Body of pancreas (tissue), 4 donors: ENCODE measurements at regions not wholly inside any gene's neighbourhood (a gene's known extent, or its start where the extent isn't known, plus 50 kb on each side); places are given as distances from the start of the nearest gene placed in this dataset.

Experiments
- ATAC-seq: fragments of 150-250 bp; one replicate; pipeline ENCODE4 v1.9.1; 2016
- DNase-seq, 4 donors: peaks; one replicate each; pipeline ENCODE4 v3.0.0-alpha.2; 2019
- H3K27ac ChIP-seq, 4 donors: fragments of 200-600 bp; sonication (generic); 1 replicate in 3 of 4; 2 replicates in 1 of 4; pipeline versions ENCODE4 v1.5.1 to v1.6.1; 2016 to 2019; ENCODE audit warnings: mild to moderate bottlenecking in 1 of 4, mixed read lengths in 1 of 4, moderate library complexity in 1 of 4
- H3K27me3 ChIP-seq, 2 donors: fragments of 200-600 bp; sonication (generic); one replicate each; pipeline ENCODE4 v1.6.0; 2016; ENCODE audit warnings: mild to moderate bottlenecking in 1 of 2
- H3K36me3 ChIP-seq, 2 donors: fragments of 200-600 bp; sonication (generic); replicated peaks in 1 of 2; 2 replicates each; pipeline ENCODE4 v1.5.1; 2016; ENCODE audit warnings: low read depth in 2 of 2; ENCODE audit not compliant: insufficient read depth in 1 of 2
- H3K4me1 ChIP-seq: fragments of 200-600 bp; sonication (generic); one replicate; pipeline ENCODE4 v1.6.0; 2016
- H3K4me3 ChIP-seq, 2 donors: fragments of 200-600 bp; sonication (generic); 1 replicate in 1 of 2; 2 replicates in 1 of 2; pipeline ENCODE4 v1.5.1; 2016 to 2019
- H3K9me3 ChIP-seq, 3 donors: fragments of 200-600 bp; sonication (generic); 1 replicate in 2 of 3; 2 replicates in 1 of 3; pipeline ENCODE4 v1.5.1; 2016
- CTCF ChIP-seq, 7 experiments: fragments of 450-650 bp in 4 of 7; fragments of 200-600 bp in 3 of 7; sonication (generic) in 3 of 7; IDR thresholded peaks; one replicate each; pipeline ENCODE4 v1.5.1; 2016 to 2019; ENCODE audit warnings: antibody characterized with exemption in 7 of 7
- POLR2A ChIP-seq, 3 donors: fragments of 450-650 bp; IDR thresholded peaks; one replicate each; pipeline ENCODE4 v1.6.1; 2016; ENCODE audit warnings: antibody characterized with exemption in 3 of 3, mild to moderate bottlenecking in 2 of 3
- WGBS, 2 donors: methylation state at CpG; one replicate each; pipeline ENCODE4 v1.1.5; 2017; 5-methylcytosine and 5-hydroxymethylcytosine counted together
- intact Hi-C: fragments of 100-400 bp; cut with DNase I; formaldehyde crosslinking; loops from one replicate; pipeline ENCODE4 v1.15.1; 2023

GRCh38 chr12:42905419-42905705 lies 315.8 kb upstream of the PRICKLE1 start:
- Histone ChIP-seq H3K9me3 (no peaks in the 10 kb centered on the region), H3K27me3 (no peaks in the 10 kb centered on the region), H3K27ac (no peak overlapping the region), H3K4me3 (no peak overlapping the region), H3K36me3 (no peaks in the 10 kb centered on the region), H3K4me1 (no peaks in the 10 kb centered on the region)
- intact Hi-C loops = no loop called here
- TF ChIP-seq POLR2A (IDR thresholded peaks at IDR 0.05) (no peak), CTCF (IDR thresholded peaks at IDR 0.05) (no peak)
- DNase-seq (no peak), ATAC-seq (no peak)
- 88 to 91% methylated on average over 1 to 2 of the region's 2 CpGs for WGBS, 2 donors

- no peak overlapping the region for H3K27ac ChIP-seq
- no peak for DNase-seq
- no peaks in the 10 kb centered on the region for H3K27me3 ChIP-seq
- ATAC-seq = no peak
- H3K4me3 ChIP-seq = no peak overlapping the region
- no peaks in the 10 kb centered on the region for H3K9me3 ChIP-seq
- TF ChIP-seq POLR2A (IDR thresholded peaks at IDR 0.05) (no peak), CTCF (IDR thresholded peaks at IDR 0.05) (no peak)
- no peaks in the 10 kb centered on the region for H3K4me1 ChIP-seq
- WGBS, 2 donors = 73 to 82% methylated on average over 12 of the region's 12 CpGs
- no peaks in the 10 kb centered on the region for H3K36me3 ChIP-seq
- intact Hi-C loops = no loop called here
These were observed 315.3 kb upstream of the PRICKLE1 start for GRCh38 chr12:42904683-42905418.

- no peak overlapping the region for H3K4me3 ChIP-seq
- WGBS, 2 donors = 40 to 45% methylated on average over 3 of the region's 3 CpGs
- no peak overlapping the region for H3K27ac ChIP-seq
- DNase-seq (no peak), ATAC-seq (no peak)
- H3K9me3 ChIP-seq = no peaks in the 10 kb centered on the region
- intact Hi-C loops = no loop called here
- H3K36me3 ChIP-seq = no peaks in the 10 kb centered on the region
- no peaks in the 10 kb centered on the region for H3K27me3 ChIP-seq
- H3K4me1 ChIP-seq = no peaks in the 10 kb centered on the region
- TF ChIP-seq CTCF (IDR thresholded peaks at IDR 0.05) (no peak), POLR2A (IDR thresholded peaks at IDR 0.05) (no peak)
These were observed 314.2 kb upstream of the PRICKLE1 start for GRCh38 chr12:42903736-42904135.

- Histone ChIP-seq H3K4me3 (no peak overlapping the region), H3K27me3 (no peaks in the 10 kb centered on the region), H3K36me3 (no peaks in the 10 kb centered on the region), H3K9me3 (no peaks in the 10 kb centered on the region), H3K4me1 (no peaks in the 10 kb centered on the region), H3K27ac (no peak overlapping the region)
- intact Hi-C loops = no loop called here
- DNase-seq (no peak), ATAC-seq (no peak)
- WGBS, 2 donors = 91 to 94% methylated on average over 2 of the region's 2 CpGs
- TF ChIP-seq CTCF (IDR thresholded peaks at IDR 0.05) = no peak
- no peak for TF ChIP-seq POLR2A (IDR thresholded peaks at IDR 0.05)
These were observed 312.5 kb upstream of the PRICKLE1 start for GRCh38 chr12:42902001-42902400.

- 64 to 74% methylated on average over 2 of the region's 2 CpGs for WGBS, 2 donors
- Histone ChIP-seq H3K27me3 (no peaks in the 10 kb centered on the region), H3K4me1 (no peaks in the 10 kb centered on the region)
These were observed 304.3 kb upstream of the PRICKLE1 start for GRCh38 chr12:42893803-42894202.

More at GRCh38 chr12:42893803-42894202, 304.3 kb upstream of the PRICKLE1 start:
- Histone ChIP-seq H3K27ac (no peak overlapping the region), H3K36me3 (no peaks in the 10 kb centered on the region), H3K4me3 (no peak overlapping the region), H3K9me3 (no peaks in the 10 kb centered on the region)
- ATAC-seq (no peak), DNase-seq (no peak)
- intact Hi-C loops = no loop called here
- no peak for TF ChIP-seq CTCF (IDR thresholded peaks at IDR 0.05)
